GM21447 (cell line): ENCODE measurements at regions not wholly inside any gene's neighbourhood (a gene's known extent, or its start where the extent isn't known, plus 50 kb on each side); places are given as distances from the start of the nearest gene placed in this dataset.

Experiments
- ATAC-seq: cut with Tn5 transposase; IDR thresholded peaks from one replicate; pipeline ENCODE4 v1.9.1; 2021; ENCODE audit not compliant: unreplicated experiment

- ATAC-seq = no peak
Measured at GRCh38 chr13:31081316-31081715, 80.4 kb downstream of the HSPH1 start.

DNA sequence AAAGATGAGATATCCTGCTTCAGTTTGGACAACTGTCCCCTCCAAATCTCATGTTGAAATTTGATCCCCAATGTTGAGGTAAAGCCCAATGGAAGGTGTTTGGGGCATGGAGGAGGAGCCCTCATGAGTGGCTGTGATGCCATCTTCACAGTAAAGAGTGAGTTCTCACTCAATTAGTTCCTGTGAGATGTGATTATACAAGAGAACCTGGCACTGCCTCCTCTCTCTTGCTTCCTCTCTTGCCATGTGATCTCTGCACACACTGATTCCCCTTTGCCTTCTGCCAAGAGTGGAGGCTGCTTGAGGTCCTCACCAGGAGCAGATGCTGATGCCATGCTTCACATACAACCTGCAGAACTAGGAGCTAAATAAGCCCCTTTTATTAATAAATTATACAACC is 86.9 kb downstream of the HSPH1 start:
- no peak for ATAC-seq

DNA sequence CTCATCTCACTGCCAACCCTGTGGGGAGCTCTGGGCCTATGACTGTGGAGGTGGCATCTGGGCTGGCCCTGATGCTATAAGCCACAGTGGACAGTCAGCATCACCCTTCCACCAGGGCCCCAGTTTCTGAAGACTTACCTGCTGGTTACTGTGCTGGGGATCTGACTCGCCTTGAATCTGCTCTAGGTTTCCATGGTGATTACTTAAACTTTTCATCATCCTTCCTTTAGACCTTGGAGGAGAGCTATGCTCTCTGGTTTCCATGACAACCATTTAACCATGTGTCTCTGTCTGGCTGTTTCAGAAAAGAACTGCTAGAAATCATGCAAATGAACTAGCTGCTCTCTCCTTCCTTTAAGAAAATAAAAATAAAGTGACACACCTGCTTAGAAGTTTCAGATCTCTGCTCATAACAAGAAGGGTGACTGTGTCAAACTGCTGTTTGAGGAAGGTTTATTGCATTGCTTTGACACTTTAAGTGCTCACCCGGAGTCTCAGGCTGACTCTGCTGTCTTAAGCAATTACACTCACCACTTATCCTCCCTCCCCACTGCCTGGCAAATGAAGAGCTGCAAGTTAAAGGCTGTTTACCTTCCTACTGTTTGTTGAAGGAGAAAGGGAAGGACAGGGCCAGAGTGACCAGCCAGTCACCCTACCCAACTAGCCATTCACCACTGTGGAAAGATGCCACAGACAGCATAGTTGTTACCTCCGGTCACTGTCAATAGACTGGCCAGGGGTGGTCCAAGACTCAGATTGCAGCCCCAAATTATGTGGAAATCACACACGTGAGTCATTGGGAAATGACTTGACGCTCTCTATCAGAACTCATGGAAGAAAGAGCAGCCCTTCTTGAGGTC is 87.6 kb downstream of the HSPH1 start:
- ATAC-seq = peak; percentile 91

- no peak for ATAC-seq
Measured at GRCh38 chr13:31072041-31072440, 89.7 kb downstream of the HSPH1 start.

DNA sequence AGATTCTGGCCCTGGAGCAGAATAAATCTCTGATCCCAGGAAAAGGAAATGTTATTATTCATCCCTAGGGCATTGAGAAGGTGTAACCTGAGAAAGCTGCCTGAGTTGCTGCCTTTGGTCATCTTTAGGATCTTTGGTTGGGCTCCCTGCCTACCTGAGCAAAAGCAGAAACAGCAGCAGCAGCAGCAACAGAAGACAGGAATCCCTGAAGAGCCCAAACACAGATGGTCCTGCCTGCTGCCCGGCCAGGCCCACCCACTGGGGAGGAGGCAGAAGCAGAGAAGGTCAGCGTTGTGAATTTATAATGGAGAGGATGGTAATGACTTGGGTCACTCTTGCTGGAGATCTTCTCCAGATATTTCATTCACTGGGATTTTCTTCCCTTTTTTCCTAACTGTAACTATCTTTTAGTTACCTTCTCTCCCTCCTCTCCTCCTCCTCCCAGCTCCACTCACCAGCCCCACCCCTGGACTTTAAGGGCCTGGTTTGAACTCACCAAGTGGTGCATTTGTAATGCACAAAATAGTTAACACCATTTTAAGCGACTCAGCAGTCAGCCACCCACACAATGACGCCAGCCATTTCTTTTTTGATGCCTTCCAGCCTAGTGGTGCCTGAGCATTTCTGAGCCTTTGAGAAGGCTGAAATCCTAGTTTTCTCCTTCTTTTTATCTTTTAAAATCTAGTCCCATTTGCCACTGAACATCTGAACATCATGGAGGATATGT is 91.7 kb downstream of the HSPH1 start:
- ATAC-seq = no peak

- ATAC-seq = no peak
Measured at GRCh38 chr13:31068119-31068423, 93.6 kb downstream of the HSPH1 start.

DNA sequence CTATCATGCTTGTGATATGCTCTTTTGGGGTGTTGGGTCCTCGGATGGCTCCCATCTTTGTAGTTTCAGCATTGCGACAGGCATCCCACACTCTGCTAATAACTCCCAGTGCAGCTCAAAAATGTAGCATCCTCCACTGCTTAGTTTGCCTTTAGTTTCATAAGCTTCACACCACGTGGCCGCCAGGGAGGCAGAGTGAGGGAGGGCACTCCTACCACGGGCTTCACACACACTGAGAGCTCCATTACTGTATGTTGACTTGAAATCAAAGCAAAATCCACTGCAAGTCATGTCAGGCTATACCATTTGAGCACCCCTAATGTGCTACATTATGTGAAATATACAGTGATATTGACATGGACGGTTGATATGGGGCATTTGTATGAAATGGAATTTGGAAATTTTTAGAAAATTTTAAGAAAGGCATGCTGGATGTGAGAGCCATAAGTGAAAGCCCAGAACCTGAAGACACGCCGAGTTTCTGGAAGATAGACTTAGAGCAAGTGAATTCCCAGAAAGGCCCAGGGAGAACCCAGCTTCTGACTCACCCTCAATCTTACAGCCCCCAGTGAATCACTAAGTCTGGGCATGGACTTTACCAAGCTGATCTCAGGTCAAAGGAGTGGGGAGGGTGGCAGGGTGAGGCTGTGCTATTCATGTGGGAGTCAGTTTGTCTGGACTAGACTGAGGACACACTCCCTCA is 94.1 kb downstream of the HSPH1 start:
- no peak for ATAC-seq

- no peak for ATAC-seq
Measured at GRCh38 chr13:31064636-31065035, 97.1 kb downstream of the HSPH1 start.

- no peak for ATAC-seq
Measured at GRCh38 chr13:31063772-31064171, 97.9 kb downstream of the HSPH1 start.

DNA sequence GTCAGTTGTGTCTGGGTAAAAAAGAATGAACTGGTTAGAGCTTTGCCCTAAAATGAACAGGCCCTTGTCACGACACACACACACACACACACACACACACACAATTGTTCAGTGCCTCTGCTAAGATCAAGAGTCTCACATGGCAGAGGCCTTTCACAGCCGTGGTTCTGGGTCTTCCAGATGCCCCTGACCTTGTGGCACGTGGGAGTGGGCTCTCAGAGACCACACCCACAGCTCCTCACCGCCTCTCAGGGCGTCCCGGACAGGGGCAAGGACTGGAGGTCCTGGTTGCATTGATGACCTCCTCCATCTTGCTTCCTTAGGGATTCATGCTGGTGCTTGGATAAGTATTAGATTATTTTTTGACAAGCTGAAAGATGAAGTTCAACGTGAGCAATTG is 101.0 kb downstream of the HSPH1 start:
- ATAC-seq = no peak

GRCh38 chr13:31060220-31060619 is 101.5 kb downstream of the HSPH1 start:
- ATAC-seq = no peak

DNA sequence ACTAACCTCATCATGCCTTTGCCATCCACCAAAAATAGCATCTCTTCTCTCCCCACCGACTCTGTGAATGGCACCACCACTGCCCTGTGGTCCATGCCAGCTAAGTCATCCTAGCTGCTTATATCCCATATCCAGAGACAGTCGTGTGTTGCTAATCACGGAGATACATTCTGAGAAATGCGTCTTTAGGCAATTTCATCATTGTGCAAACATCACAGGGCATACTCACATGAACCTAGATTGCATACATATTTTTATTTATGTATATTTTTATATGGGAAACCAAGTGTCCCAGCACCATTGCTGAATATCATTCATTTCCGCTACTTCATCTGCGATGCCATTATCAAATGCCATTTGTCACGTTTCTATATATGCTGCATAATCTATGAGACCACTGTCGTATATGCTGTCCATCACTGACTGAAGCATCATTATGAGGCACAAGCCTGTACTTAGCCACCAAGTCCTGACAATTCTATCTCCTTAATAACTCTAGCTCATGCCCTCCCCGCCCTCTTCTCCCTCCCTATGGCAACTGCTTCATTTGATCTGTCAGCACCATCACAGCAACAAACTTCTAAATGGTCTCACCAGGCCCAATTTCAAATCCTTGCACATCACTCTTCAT is 104.2 kb downstream of the HSPH1 start:
- no peak for ATAC-seq

DNA sequence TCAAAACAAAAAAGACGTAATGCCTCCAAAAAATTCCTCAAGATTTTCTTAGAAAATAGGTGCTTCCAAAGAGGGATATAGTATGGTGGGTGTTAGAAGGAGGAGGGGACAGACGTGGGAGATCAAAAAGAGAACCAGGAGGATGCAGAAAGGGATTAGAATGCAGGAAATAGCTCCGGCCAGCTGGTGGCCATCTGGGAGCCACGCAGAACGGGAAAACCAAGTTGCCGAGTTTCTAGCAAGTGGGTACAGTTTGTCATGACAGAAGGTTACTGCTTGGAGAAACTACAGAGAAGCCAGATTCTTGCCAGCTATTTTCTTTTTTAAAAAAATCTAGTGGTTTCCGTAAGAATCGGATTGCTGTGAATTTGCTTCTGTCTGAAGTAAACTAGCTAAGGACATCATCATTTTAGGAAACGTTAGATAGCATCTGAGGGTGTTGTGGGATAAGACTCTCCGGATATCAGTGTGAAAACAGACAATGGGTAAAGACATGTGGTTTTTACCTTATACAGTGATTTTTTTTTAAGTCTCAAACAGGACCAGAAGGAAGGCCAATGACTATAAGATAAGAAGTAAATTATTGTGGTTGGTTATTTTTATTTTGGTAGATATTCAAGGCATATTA is 104.9 kb downstream of the HSPH1 start:
- no peak for ATAC-seq

- no peak for ATAC-seq
Measured at GRCh38 chr13:31055589-31055988, 106.1 kb downstream of the HSPH1 start.

GRCh38 chr13:31054632-31055031 is 107.1 kb downstream of the HSPH1 start:
- no peak for ATAC-seq

DNA sequence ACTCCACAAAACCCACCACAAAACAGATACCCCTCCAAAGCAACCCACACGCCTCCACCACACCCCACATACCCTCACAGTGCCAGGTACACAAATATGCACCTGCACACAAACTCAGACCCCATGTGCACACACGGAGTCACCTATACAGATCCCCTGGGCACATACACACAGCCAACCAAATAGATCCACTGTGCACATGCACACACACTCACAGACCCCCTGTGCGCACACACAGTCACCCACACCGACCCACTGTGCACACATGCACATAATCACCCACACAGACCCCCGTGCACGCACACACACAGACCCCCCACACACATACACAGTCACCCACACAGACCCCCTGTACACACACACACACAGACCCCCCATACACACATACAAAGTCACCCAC is 107.8 kb downstream of the HSPH1 start:
- no peak for ATAC-seq

GRCh38 chr13:31053091-31053490 is 108.6 kb downstream of the HSPH1 start:
- no peak for ATAC-seq

DNA sequence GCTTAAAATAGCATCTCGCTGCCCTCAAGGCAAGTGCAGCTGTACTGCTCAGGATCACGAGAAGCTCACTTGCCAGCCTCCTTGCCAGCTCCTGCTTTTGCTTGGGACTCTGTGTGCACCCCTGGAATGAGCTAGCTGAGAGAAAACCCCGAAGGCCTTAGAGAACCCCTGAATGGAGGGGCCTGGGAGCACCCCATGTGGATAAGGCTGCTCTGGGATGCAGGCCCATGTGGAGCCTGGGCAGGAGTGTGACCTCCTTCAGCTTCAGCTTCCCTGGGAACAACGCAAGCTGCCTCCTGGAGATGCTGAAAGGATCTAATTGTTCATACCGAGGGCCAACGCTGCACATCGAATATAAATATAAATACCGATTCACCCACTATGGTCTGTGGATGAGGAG is 109.2 kb downstream of the HSPH1 start:
- no peak for ATAC-seq

GRCh38 chr13:31051999-31052398 is 109.7 kb downstream of the HSPH1 start:
- ATAC-seq = no peak

GRCh38 chr13:31050486-31051400 is 111.0 kb downstream of the HSPH1 start:
- ATAC-seq = no peak
